ENCODE measurements at regions not wholly inside any gene's neighbourhood (a gene's known extent, or its start where the extent isn't known, plus 50 kb on each side); places are given as distances from the start of the nearest gene placed in this dataset.

GRCh38 chr11:27213232-27213660 lies 149.8 kb downstream of the CCDC34 start:
- DNase-seq, result no peak

- DNase-seq, result no peak
Observed at GRCh38 chr11:27212248-27212780, 150.7 kb downstream of the CCDC34 start.

- no peak for DNase-seq
Observed at GRCh38 chr11:27211370-27212127, 151.5 kb downstream of the CCDC34 start.

- DNase-seq, result no peak
Observed at GRCh38 chr11:27210531-27210930, 152.5 kb downstream of the CCDC34 start.

GRCh38 chr11:27209562-27210005 lies 153.4 kb downstream of the CCDC34 start:
- DNase-seq, result no peak

- DNase-seq, result no peak
Observed at GRCh38 chr11:27208846-27209245, 154.2 kb downstream of the CCDC34 start.

GRCh38 chr11:27207025-27207650 lies 155.9 kb downstream of the CCDC34 start:
- no peak for DNase-seq

GRCh38 chr11:27205779-27206570 lies 157.0 kb downstream of the CCDC34 start:
- no peak for DNase-seq

GRCh38 chr11:27205250-27205649 lies 157.8 kb downstream of the CCDC34 start:
- DNase-seq, result no peak

GRCh38 chr11:27204529-27204928 lies 158.5 kb downstream of the CCDC34 start:
- no peak for DNase-seq

- no peak for DNase-seq
Observed at GRCh38 chr11:27203077-27203647, 159.9 kb downstream of the CCDC34 start.

GRCh38 chr11:27201454-27202302 lies 161.1 kb downstream of the BBOX1 start:
- DNase-seq, result no peak

GRCh38 chr11:27200779-27201453 lies 160.3 kb downstream of the BBOX1 start:
- no peak for DNase-seq

GRCh38 chr11:27196203-27196897 lies 155.7 kb downstream of the BBOX1 start:
- no peak for DNase-seq

GRCh38 chr11:27195837-27196202 lies 155.2 kb downstream of the BBOX1 start:
- DNase-seq, result no peak

GRCh38 chr11:27194976-27195375 lies 154.4 kb downstream of the BBOX1 start:
- DNase-seq, result no peak

- no peak for DNase-seq
Observed at GRCh38 chr11:27193434-27194225, 153.0 kb downstream of the BBOX1 start.

- no peak for DNase-seq
Observed at GRCh38 chr11:27192184-27192583, 151.6 kb downstream of the BBOX1 start.

GRCh38 chr11:27191639-27192038 lies 151.0 kb downstream of the BBOX1 start:
- no peak for DNase-seq

GRCh38 chr11:27188696-27189095 lies 148.1 kb downstream of the BBOX1 start:
- DNase-seq, result no peak

All from activated naive CD4-positive, alpha-beta T cell treated with Interleukin-2 at 50 U/mL for 16 hours (primary cell).